GM12864 (cell line): ENCODE measurements at regions not wholly inside any gene's neighbourhood (a gene's known extent, or its start where the extent isn't known, plus 50 kb on each side); places are given as distances from the start of the nearest gene placed in this dataset.

ENCODE experiments used
- DNase-seq: peaks from one replicate; pipeline ENCODE4 v3.0.0-alpha.2; 2011; ENCODE audit warnings: low read depth
- H3K4me3 ChIP-seq: 2 replicates; pipeline ENCODE4 v1.5.1; 2011; ENCODE audit warnings: mild to moderate bottlenecking, low read depth, low read length, control low read depth
- CTCF ChIP-seq: IDR thresholded peaks from 2 replicates; pipeline ENCODE4 v1.5.1; 2011; ENCODE audit warnings: low read depth, mild to moderate bottlenecking, moderate library complexity, low read length, control low read depth, inconsistent platforms; ENCODE audit errors: missing control alignments

- no peak for TF ChIP-seq CTCF
- no peak for DNase-seq
- no peak overlapping the region for H3K4me3 ChIP-seq
These were observed 113.6 kb upstream of the STK17B start for GRCh38 chr2:196284866-196285557.

GRCh38 chr2:196286821-196287220, 115.4 kb upstream of the STK17B start:
- no peak overlapping the region for H3K4me3 ChIP-seq
- DNase-seq: no peak
- TF ChIP-seq CTCF: no peak

GRCh38 chr2:196287523-196287922, 116.1 kb upstream of the STK17B start:
- DNase-seq: no peak
- no peak overlapping the region for H3K4me3 ChIP-seq
- no peak for TF ChIP-seq CTCF

- no peak overlapping the region for H3K4me3 ChIP-seq
- DNase-seq: no peak
- no peak for TF ChIP-seq CTCF
These were observed 116.7 kb upstream of the STK17B start for GRCh38 chr2:196288006-196288538.

GRCh38 chr2:196289000-196289399, 117.6 kb upstream of the STK17B start:
- H3K4me3 ChIP-seq: no peak overlapping the region
- DNase-seq: no peak
- TF ChIP-seq CTCF: no peak

- H3K4me3 ChIP-seq: no peak overlapping the region
- no peak for TF ChIP-seq CTCF
These were observed 118.8 kb upstream of the STK17B start for GRCh38 chr2:196290136-196290535.

GRCh38 chr2:196290569-196290968, 119.2 kb upstream of the STK17B start:
- DNase-seq: no peak
- no peak for TF ChIP-seq CTCF
- H3K4me3 ChIP-seq: no peak overlapping the region

More at GRCh38 chr2:196290136-196290535, 118.8 kb upstream of the STK17B start:
- DNase-seq: no peak
